D341Med (cell line): ENCODE measurements at regions not wholly inside any gene's neighbourhood (a gene's known extent, or its start where the extent isn't known, plus 50 kb on each side); places are given as distances from the start of the nearest gene placed in this dataset.
"Not testable (repeated sequence)": the region's sequence is repeated elsewhere in the genome, so short reads cannot be mapped to it uniquely, and the experiment has no call there.

Experiments
- DNase-seq: peaks from one replicate; pipeline ENCODE4 v3.0.0; 2012; ENCODE audit warnings: low spot score

DNA sequence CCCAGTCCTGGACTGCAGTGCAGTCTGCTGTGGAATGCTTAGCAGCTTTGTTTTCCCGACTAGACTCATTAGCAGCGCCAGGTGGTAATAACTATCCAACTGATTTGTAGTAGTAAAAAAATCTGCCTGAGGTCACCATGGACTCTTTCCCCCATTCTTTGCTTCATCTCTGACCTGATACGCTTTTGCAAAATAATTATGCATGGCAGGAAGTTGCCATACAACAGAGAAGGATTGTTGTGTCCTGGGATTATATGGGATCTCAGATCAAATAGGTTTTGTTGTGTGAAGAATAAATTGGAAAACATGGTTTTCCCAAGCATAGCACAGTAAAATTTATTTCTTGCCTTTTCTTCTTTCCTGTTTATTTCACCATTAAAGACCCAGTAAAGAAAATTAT, 72.4 kb upstream of the ATP5MC3 start:
- DNase-seq = no peak

DNA sequence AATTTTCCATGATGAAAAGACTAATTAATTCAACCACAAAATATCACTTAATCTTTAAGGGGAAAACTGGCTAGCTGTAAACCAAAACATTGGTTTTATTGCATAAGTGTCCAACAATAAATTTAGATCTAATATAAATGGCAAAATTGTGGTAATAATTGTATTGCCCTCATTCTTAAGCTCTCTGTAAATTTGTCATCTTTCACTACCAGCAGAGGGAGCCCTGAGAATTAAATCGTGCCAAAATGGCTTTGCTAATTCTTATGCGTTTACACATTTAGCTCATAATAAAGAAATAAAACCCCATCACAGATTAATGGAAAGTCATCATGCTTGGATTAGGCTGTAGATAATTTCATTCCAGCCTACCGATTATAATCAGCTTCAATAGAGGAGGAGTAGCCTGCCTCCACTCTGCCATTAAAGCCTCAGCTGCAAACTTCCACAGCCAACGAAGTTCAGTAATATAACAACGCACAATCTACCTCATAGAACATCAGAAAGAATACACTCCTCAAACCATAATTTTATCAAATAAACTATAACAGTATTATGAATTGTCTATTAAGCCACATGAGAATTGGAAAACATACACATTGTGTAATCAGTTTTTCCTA, 70.0 kb upstream of the ATP5MC3 start:
- DNase-seq = no peak

DNA sequence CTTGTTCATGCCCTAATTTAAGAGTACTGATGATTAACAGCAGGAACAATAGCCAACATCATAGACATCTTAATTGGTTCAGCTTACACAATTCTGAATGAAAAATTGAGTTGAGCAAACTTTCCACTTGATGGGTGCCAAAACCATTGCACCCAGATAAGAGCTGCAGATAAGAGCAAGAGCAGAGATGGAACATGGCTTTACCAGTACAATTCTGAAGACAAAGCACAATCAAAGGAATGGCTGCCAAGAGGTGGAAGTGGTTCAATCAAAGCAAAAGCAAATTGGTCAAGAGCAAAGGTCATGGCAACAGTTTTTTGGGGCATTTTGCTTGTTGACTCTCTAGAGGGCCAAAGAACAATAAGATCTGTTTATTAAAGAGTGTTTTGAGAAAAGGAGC, 65.6 kb upstream of the ATP5MC3 start:
- DNase-seq = no peak

DNA sequence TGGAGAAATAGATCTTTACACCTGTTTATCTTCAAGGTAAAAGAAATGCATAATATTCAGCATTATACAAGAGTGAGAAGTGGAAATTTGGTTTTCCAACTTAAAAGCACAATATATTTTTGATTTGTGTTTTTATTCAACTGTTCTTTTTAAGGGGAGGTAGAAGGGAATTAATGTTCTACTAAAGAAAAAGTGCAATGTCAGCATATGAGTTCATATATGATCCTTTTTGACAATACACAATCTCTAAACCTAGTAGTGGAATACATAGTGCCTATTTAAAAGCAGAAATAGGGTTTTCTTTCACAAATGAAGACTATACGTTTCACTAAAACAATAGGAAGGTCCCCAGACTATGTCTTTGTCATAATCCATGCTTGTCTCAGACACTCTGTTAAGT, 63.2 kb upstream of the ATP5MC3 start:
- no peak for DNase-seq

DNA sequence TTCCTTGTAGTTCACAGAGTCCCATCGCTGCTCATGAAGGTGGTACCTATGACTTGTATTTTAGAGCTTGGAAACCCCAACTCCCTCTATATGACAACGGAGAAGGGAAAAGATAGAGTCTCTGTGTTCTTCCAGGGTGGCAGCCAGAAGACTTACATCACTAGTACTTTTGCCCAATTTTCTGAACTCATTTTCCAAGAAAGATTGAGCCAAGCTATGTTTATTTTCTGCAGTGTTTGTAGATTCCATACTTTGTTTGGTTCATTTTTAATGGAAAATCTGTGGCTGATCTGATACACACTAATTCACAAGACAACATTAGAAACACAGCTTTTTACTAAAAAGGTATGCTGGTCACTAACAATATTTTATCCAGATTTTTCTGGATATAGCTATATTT, 60.2 kb upstream of the ATP5MC3 start:
- no peak for DNase-seq

DNA sequence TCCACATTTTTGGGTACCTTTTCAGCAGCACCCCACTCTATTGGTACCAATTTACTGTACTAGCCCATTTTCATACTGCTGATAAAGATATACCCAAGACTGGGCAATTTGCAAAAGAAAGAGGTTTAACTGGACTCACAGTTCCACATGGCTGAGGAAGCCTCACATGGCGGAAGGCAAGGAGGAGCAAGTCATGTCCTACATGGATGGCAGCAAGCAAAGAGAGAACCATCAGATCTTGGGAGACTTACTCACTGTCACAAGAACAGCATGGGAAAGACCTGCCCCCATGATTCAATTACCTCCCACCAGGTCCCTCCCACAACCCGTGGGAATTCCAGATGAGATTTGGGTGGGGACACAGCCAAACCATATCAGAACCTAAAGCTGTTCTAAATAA, 58.5 kb upstream of the ATP5MC3 start:
- not testable (repeated sequence) for DNase-seq

DNA sequence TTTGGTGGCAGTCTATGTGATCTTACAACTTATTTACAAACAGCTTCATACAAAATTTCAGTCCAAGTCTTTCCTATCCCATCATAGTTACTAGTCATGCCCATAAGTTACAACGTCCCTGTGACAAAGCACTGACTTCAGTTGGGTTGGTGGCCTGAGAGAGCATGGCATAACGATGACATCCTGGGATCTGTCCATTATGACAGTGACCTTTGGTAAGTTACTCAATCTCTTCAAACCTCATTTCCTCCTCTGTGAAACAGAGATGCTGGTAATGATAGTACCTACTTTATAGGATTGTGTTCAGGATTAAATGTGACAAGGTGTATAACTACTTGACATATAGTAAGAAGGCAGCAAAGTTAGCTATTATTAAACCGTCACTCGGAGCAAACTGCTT, 55.4 kb upstream of the ATP5MC3 start:
- DNase-seq = no peak

DNA sequence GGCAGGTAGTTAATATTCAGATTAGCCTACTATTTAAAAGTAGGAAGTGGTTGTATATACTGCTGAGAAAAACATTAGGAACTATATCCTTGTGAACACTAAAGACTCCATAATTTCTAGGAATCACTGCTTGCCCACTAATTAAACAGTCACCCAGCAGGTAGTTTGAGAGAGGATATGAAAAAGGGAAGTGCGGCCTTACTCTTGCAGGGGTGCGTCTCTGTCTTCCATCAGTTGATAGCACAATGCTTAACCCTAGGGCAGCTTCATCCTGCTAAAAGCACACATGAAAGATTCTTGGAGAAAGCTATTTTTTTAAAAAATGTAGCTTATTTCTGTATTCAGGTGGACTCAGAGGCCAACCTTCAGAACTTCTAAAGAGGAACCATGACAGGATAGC, 53.1 kb upstream of the ATP5MC3 start:
- DNase-seq = no peak

DNA sequence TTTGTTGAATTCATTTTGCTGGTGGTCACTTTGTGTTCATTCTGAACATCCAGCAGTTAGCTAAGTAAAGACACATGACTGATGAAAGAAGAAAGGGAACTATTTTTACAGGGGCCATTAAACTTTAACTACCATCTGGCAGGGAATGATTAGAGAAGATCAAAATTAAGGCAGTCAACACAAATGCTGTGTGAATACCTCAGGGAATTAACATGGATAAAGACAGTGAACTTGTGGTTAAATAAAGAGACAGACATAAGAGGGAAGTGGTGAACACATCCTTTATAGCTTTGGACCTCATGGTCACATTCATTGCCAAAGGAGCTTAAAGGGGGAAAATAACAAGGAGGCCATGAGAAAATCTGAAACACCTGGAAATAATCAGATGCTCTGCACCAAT, 52.6 kb upstream of the ATP5MC3 start:
- DNase-seq = no peak

DNA sequence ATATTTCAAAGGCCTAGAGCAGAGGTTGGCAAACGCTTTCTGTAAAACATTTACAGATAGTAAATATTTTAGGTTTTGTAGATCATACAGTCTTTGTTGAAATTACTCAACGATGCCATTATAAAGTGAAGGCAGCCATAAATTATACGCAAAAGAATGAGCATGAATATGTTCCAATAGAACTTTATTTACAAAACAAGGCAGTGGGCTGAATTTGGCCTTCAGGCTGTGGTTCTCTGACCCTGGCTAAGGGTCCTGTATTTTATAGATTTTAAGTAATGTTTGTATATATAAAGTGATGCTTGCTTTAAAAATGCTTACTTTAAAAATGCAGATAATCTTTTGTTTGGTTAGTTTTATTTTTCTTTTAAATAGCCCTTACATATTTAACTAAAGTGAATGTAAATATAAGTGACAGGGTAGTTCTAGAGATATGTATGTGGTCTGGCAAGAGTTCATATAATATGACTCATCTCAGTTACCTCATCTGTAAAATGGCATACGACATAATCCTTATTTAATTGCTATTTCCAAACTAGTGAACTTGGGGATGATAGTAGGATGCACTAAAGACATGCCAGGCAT, 51.7 kb upstream of the ATP5MC3 start:
- no peak for DNase-seq
